Heart left ventricle (tissue), 16 donors: ENCODE measurements at regions not wholly inside any gene's neighbourhood (a gene's known extent, or its start where the extent isn't known, plus 50 kb on each side); places are given as distances from the start of the nearest gene placed in this dataset.

ENCODE experiments used
- ATAC-seq, 4 donors: fragments of 200-7000 bp; cut with Tn5 transposase; one replicate each; pipeline ENCODE4 v1.9.1; 2020 to 2022; ENCODE audit warnings: moderate library complexity in 4 of 4, mild to moderate bottlenecking in 3 of 4, moderate number of reproducible peaks in 1 of 4
- DNase-seq, 5 donors: peaks; one replicate each; pipeline ENCODE4 v3.0.0-alpha.2; 2020
- H3K27ac ChIP-seq, 12 donors: fragments of 200-600 bp; sonication (generic) in 4 of 12; one replicate each; pipeline versions ENCODE4 v1.5.0 to v1.8.0; 2016 to 2022; ENCODE audit warnings: mild to moderate bottlenecking in 2 of 12
- H3K27me3 ChIP-seq, 9 donors: fragments of 200-600 bp; sonication (generic) in 2 of 9; one replicate each; pipeline versions ENCODE4 v1.5.1 to v1.8.0; 2016 to 2022; ENCODE audit warnings: mild to moderate bottlenecking in 3 of 9
- H3K36me3 ChIP-seq, 9 donors: fragments of 200-600 bp; sonication (generic) in 2 of 9; one replicate each; pipeline versions ENCODE4 v1.5.0 to v1.8.0; 2018 to 2022; ENCODE audit warnings: mild to moderate bottlenecking in 2 of 9
- H3K4me1 ChIP-seq, 12 donors: fragments of 200-600 bp; sonication (generic) in 4 of 12; one replicate each; pipeline versions ENCODE4 v1.5.0 to v1.8.0; 2016 to 2022; ENCODE audit warnings: mild to moderate bottlenecking in 3 of 12
- H3K4me3 ChIP-seq, 12 donors: fragments of 200-600 bp; sonication (generic) in 4 of 12; one replicate each; pipeline versions ENCODE4 v1.5.0 to v1.8.0; 2017 to 2022; ENCODE audit warnings: mild to moderate bottlenecking in 9 of 12, moderate library complexity in 4 of 12
- H3K9me3 ChIP-seq, 12 donors: fragments of 200-600 bp; sonication (generic) in 4 of 12; one replicate each; pipeline versions ENCODE4 v1.5.0 to v1.8.0; 2016 to 2022; ENCODE audit warnings: mild to moderate bottlenecking in 1 of 12
- CTCF ChIP-seq, 12 donors: fragments of 200-600 bp; sonication (generic) in 4 of 12; IDR thresholded peaks; one replicate each; pipeline versions ENCODE4 v1.5.0 to v1.8.0; 2018 to 2022; ENCODE audit warnings: antibody characterized with exemption in 12 of 12, mild to moderate bottlenecking in 5 of 12
- POLR2A ChIP-seq, 2 donors: fragments of 450-650 bp; IDR thresholded peaks; one replicate each; pipeline ENCODE4 v1.6.1; 2017; ENCODE audit warnings: antibody characterized with exemption in 2 of 2, mild to moderate bottlenecking in 2 of 2, moderate library complexity in 2 of 2
- WGBS, 4 donors: extraction: QIAGEN DNeasy Blood & Tissue Kit in 2 of 4; methylation state at CpG; one replicate each; pipeline versions ENCODE4 v1.1.5 to v1.1.7; 2013 to 2018; 5-methylcytosine and 5-hydroxymethylcytosine counted together
- intact Hi-C, 10 donors: fragments of 100-400 bp; cut with DNase I; formaldehyde crosslinking; loops; one replicate each; pipeline versions ENCODE4 v1.11.1 to v1.14.2; 2022
- donor health status: ischemic (EF 13 %, LVEDD 7.1; RV severe dilation, severe dysfunction).
- donor health status: healthy with polysubstance abuse.
- donor health status: DM: no; HTN: yes; CAD: no.
- donor health status: DM: no; HTN: no; CAD: no.
- donor health status: ischemic (EF 25% LVEDD 6.9; RV normal size, moderate dysfunction).
- donor health status: ischemic (EF 25% LVEDD 5.7; RV mildly dilated, moderate dysfunction).
- donor health status: healthy.
- donor health status: DM: yes; HTN: yes; CAD: no.
- donor health status: ischemic (EF 35%, LVEDD 5.7; RV mildly dilated, moderate dysfunction).
- donor health status: nonischemic (EF 11% LVEDD 7.7; RV severe dilation, severe dysfunction).
- donor health status: DM: yes; HTN: yes; CAD: no.
- donor health status: PGD.
- donor health status: ischemic (EF 29% LVEDD 5.4; RV normal size, mild dysfunction).
- donor health status: nonischemic (EF 23%, LVEDD 6.1; RV moderate dilation, normal function).

GRCh38 chr15:34688699-34689098 is 66.1 kb downstream of the GJD2 start:
- TF ChIP-seq CTCF (IDR thresholded peaks at IDR 0.05), result no peak
- no peak for TF ChIP-seq POLR2A (IDR thresholded peaks at IDR 0.05)
- no peaks in the 10 kb centered on the region for H3K27me3 ChIP-seq
- no peaks in the 10 kb centered on the region for H3K36me3 ChIP-seq
- no peak overlapping the region for H3K4me3 ChIP-seq
- intact Hi-C loops, result no loop called here
- 35 to 84% (median 51%) methylated on average over 2 of the region's 2 CpGs for WGBS, 4 donors
- no peaks in the 10 kb centered on the region for H3K4me1 ChIP-seq
- DNase-seq (no peak), ATAC-seq (no peak)
- no peak overlapping the region for H3K27ac ChIP-seq
- H3K9me3 ChIP-seq, result peaks cover 0 to 15% (median 0%) of the 10 kb centered on the region in 12 donors

DNA sequence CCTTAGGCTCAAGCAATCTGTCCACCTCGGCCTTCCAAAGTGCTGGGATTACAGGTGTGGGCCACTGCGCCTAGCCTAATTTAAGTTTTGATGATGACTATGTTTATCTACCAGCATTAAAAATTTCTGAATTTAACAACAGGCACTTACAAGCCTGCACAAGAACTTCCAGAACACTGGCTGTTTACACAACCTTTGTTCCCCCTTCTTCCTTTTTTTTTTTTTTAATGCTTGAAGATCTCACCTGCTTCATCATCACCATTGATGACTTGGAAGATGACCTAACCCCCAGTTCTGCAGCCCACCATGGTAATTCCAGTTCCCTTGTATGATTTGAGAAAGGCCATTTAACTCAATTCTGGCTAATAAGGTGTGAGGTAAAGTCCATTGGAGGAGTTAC is 70.4 kb downstream of the GJD2 start:
- H3K9me3 ChIP-seq, result peaks cover 0 to 13% (median 0%) of the 10 kb centered on the region in 12 donors
- ATAC-seq, result no peak

DNA sequence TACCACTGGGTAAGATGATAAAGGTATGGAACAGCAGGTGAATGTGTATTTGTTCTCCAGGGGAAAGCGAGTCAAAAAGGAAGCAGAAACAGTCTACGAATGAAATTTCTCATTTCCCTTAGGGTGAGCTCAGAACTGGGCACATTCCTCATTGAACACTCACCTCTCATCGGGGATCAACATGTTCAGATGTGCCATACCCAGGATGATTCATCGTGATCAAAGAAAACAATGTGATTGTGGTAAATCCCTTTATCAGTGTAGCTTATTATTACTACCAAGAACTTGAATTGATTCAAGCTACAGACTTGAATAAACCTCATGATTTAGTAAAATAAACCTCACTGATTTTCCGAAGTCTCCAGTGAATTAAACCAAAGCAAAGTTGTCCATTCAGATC is 72.1 kb downstream of the GJD2 start:
- Histone ChIP-seq H3K4me1 (no peaks in the 10 kb centered on the region), H3K4me3 (no peak overlapping the region), H3K27me3 (peaks cover 0 to 4% (median 0%) of the 10 kb centered on the region in 9 donors), H3K36me3 (no peaks in the 10 kb centered on the region), H3K27ac (no peak overlapping the region), H3K9me3 (no peaks in the 10 kb centered on the region)
- DNase-seq, result no peak
- no peak for TF ChIP-seq POLR2A (IDR thresholded peaks at IDR 0.05)
- no peak for TF ChIP-seq CTCF (IDR thresholded peaks at IDR 0.05)
- WGBS, 4 donors, result 76 to 87% (median 84%) methylated on average over 5 of the region's 5 CpGs
- no peak for ATAC-seq
- intact Hi-C loops, result no loop called here

More for the DNA sequence above, 70.4 kb downstream of the GJD2 start:
- TF ChIP-seq POLR2A (IDR thresholded peaks at IDR 0.05) (no peak), CTCF (IDR thresholded peaks at IDR 0.05) (no peak)
- H3K27me3 ChIP-seq, result peaks cover 0 to 4% (median 0%) of the 10 kb centered on the region in 9 donors
- no peaks in the 10 kb centered on the region for H3K36me3 ChIP-seq
- H3K27ac ChIP-seq, result no peak overlapping the region
- H3K4me1 ChIP-seq, result no peaks in the 10 kb centered on the region
- H3K4me3 ChIP-seq, result no peak overlapping the region
- DNase-seq, result no peak
- 79 to 88% (median 81%) methylated on average over 2 of the region's 2 CpGs for WGBS, 4 donors
- intact Hi-C loops, result no loop called here

GRCh38 chr15:34679291-34679690 is 75.5 kb downstream of the GJD2 start:
- no peak for DNase-seq
- TF ChIP-seq CTCF (IDR thresholded peaks at IDR 0.05) (no peak), POLR2A (IDR thresholded peaks at IDR 0.05) (no peak)
- H3K36me3 ChIP-seq, result no peaks in the 10 kb centered on the region
- H3K27me3 ChIP-seq, result peaks cover 0 to 4% (median 0%) of the 10 kb centered on the region in 9 donors
- H3K9me3 ChIP-seq, result no peaks in the 10 kb centered on the region
- H3K4me1 ChIP-seq, result no peaks in the 10 kb centered on the region
- no peak for ATAC-seq
- WGBS, 4 donors, result 22 to 55% (median 29%) methylated on average over 1 of the region's 1 CpG
- no peak overlapping the region for H3K27ac ChIP-seq
- H3K4me3 ChIP-seq, result no peak overlapping the region
- intact Hi-C loops, result loop anchor here in 1 of 10 donors (10.0 kb wide), 1 partner anchor 76 kb away; the partner anchor contains the start of gene GJD2
